GM18511 (cell line): ENCODE measurements at regions not wholly inside any gene's neighbourhood (a gene's known extent, or its start where the extent isn't known, plus 50 kb on each side); places are given as distances from the start of the nearest gene placed in this dataset.

ENCODE experiments used
- ATAC-seq: cut with Tn5 transposase; IDR thresholded peaks from one replicate; pipeline ENCODE4 v1.9.1; 2021; ENCODE audit warnings: mild to moderate bottlenecking, moderate library complexity; ENCODE audit not compliant: unreplicated experiment

DNA sequence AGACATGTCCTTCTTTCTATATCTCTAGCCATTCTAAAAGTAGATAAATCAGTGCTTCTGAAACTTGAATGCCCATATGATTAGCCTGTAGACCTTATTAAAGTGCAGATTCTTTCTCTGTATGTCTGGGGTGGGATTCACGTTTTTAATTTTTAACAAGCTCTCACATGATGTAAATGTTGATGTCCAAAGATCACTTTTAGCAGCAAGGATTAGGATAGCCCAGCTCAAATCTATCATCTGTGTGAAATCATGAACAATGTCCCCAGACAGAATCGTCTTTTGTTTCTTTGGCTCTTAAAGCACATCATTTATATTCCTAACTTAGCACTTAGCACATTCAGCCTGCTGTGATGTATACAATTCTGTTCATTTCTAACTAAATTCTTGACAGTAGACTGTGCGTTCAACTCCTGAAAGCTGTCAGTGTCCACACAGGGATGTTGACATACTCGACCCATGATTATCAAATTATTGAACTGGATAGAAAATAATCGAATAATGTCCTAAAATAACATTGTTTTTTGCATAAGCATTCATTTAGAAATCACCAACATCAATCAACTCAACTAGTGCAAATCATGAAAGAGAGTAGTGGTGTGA, 102.1 kb upstream of the MLIP start:
- ATAC-seq, result no peak

DNA sequence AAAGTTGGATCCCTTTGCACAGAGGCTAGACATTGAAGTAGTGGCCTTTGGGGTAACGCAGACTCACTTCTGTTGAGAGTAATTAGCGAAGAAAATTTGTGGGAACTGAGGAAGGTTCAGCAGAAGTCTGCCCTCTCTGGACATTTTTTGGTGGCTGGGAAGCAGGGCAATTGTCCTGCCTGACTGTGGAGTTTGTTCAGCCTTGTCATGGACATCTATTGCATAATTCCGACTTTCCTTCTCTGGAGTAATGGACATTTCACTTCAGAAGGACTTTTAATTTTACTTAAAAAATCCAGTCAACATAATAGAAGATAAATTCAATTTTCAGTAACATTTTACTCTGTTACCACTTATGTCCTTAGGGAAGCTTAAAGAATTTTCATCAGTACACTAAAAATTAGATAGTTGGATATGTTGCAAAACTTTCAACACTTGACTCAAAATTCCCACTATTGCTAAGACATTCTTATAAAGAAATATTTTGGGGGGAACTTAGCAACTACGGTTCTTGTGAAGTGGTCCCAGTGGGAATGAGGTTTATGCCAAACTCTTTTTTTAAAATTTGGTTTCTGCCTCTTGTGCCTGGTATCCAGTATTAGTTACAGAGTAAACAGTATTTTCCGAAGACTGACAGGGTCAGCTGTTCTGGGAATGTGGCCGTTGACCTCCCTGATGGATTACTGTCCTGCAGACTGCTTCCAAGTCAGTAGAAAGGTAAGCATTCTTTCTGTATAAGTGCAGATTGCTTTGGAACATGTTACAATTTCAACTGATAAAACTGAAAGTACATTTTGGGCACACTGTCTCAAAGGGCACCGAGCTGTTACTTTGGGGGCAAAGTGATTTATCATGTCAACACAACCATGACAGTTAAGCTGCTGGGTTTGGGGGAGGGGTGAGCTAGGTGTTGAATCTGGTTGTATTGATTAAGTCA, 100.6 kb upstream of the MLIP start:
- no peak for ATAC-seq

DNA sequence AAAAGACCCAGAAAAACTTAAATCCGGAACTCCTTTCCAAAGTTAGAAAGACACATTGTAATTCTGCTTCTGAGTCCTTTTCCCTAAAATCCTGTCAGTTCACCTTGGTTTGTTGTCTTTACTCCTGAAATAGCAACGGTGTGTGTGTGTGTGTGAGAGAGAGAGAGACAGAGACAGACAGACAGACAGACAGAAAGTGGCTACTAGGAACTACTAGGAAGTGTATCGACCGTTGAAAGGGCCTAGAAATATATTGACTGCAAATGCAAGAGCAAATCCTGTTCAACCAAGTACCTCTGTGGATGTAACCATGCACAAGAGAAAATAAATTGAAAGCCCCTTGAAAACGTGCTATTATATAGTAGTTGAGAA, 100.0 kb upstream of the MLIP start:
- ATAC-seq, result no peak

DNA sequence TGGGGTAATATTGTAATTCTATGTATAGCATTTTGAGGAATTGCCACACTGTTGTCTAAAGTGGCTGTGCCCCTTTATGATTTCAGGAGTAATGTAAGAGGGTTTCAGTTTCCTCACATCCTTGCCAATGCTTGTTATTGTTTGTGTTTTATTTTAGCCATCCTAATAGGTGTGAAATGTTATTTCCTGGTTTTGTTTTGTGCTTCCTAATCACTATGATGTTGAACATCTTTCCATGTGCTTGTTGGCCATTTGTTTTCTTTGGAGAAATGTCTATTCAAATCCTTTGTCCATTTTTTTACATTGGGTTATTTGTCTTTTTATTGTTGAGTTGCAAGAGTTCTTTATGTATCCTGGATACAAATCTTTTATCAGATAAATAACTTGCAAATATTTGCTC, 97.3 kb upstream of the MLIP start:
- ATAC-seq, result no peak

DNA sequence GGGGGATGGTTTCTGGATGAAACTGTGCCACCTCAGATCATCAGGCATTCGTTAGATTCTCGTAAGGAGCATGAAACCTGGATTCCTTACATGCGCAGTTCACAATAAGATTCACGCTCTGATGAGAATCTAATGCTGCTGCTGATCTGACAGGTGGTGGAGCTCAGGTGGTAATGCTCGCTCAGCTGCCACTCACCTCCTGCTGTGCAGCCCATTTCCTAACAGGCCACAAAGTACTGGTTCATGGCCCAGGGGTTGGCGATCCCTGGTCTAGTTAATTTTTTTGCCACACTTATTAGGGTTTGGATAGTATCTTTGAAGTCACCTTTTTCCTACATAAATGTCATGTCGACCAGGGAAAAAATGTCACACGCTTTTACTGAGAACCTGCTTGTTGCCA, 96.8 kb upstream of the MLIP start:
- ATAC-seq, result no peak

DNA sequence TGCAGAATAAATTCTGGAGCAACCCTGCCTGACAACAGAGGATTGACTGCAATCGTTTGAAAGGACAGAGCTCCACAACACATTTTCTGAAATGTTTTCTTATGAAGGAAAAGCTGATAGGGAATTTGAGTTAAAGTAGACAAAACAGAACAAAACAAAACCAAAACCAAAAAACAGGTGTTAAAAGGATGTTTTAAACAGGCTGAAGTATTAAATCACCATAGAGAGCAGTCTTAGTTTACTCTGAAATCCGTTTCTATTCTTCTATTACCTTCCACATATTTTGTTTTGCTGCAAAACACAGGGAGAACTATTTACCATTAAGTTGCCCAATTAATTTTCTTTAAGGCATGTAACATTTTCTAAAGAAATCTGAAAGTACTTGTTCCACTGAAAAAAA, 93.4 kb upstream of the MLIP start:
- no peak for ATAC-seq

DNA sequence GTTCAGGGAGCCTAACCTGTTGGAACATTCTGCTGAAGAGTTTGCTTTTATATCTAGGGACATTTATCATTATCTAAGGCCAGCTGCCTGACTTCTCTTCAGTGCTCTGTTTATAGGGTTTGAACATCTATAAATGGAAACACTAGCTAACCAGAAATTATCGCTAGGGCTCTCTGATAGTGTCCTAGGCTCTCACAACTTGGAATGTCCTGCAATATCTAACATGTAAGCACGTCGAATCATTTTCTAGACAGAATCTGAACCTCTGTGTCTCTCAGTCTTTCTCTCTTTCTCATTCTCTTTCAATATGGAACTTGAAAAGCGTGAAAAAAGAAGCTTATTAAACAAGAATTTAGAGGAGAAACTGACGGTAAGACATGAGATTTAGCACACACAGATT, 92.5 kb upstream of the MLIP start:
- ATAC-seq, result no peak

DNA sequence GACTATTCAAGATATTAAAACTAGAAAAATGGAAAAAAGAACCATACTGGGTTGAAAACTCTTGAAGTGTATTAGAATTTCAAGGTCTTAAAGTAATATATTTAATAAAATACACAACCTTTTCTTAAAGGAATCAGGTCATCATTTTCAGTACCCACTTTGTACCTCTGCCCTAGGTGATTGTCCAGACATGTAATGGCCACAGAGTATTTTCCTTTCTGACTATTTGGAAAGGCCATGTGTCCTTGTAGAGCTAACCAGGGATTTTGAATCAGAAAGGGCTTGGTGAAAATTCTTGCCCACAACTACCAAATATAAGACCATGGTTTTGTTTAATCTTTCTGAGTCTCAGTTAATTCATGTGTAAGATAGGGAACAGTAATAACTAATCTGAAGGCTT, 91.4 kb upstream of the MLIP start:
- ATAC-seq, result no peak

DNA sequence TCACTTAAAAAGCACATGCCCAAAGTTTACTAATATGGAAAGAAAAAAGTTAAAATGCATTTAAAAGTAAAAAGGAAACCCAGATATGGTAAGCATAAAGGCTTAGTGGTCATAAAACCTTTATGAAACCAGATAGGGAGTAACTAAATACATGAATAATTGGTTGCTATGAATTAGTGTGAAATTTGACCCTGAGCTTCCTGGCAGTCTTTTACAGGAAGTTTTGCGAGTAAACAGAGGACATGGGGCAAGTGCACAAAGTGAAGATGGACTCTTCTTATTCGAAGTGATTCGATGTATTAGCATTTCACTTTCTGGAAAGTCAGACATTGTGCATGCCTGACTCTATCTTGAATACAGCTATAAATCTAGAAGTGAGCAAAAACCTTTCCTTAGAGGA, 90.9 kb upstream of the MLIP start:
- no peak for ATAC-seq

DNA sequence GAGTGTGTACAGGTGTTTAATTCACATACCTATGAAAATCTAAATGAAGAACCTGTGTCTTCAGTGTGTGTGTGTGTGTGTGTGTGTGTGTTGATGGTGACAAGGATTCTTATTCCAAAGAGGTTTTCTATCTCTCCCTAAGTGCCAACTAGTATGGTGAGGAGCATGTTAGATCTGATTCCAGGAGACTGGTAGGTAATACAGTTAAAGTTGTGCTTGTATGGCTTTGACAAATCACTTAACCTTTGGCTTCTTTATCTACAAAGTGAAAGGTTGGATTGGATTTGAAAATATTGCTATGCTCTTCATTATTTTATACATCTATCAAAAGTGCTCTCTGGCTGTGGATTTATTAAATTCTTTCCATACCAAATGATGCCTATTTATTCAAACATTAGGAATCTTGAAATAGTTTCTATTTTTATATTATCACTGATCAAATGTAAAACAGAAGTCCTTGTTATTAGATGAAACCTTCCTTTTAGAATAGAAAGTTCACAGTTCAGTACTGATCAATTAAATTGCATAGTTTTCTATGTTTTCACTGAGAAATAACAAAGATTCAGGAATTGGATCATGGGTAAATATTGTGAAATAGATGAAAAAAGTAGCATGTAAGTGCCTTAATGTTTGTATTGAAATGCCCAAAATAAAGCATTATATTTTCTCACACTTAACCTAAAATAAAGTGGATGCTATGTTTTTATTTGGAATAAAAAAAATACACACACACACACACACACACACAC, 84.4 kb upstream of the MLIP start:
- ATAC-seq, result no peak

DNA sequence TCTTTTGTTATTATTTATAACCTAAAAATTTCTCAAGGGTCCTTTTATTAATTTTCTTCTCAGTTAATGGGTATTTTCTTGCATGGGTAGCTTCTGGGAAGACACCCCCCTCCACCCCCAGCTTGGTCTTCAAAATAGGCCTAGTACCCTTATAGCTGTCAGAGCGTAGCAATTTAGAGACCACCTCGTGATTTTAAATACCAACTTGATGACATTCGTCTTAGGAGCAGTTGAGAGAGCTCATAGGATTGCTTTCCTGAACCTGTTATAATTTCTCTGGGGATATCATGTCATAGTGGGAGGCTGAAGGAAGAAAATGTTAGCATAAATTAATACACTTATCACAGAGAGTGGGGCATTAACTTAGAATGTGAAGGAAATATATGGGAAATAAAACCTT, 83.1 kb upstream of the MLIP start:
- no peak for ATAC-seq

DNA sequence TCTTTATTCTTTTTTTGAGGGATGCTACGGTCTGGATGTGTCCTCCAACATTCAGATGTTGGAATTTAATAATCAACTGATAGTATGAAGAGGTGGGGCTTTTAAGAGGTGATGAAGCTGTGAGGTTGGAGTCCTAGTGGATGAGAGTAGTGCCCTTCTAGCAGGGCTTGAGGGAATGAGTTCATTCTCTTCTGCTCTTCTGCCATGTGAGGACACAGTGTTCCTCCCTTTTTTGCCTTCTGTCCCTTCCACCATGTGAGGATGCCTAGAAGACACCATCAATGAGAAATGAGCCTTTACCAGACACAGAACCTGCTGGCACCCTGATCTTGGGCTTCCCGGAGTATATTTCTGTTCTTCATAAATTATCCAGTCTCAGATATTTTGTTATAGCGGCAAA, 82.1 kb upstream of the MLIP start:
- ATAC-seq, result no peak

DNA sequence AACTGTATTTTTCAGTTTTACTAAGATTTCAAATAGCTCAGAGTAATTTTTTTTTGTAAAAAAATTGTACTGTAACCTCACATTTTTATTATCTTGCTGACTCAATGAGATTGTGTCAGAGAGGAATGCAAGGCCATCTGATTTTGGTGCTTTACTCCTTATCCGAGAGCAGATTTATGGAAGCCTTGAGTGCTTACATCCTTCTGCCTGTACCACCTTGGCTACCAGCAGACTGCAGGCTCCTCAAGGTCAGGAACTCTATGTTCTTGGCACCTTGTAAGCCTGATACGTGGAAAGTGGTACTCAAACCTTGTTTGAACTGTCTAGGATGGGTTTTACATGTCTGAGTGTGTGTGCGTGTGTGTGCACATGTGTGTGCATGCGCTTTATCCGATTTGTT, 80.1 kb upstream of the MLIP start:
- ATAC-seq, result no peak

DNA sequence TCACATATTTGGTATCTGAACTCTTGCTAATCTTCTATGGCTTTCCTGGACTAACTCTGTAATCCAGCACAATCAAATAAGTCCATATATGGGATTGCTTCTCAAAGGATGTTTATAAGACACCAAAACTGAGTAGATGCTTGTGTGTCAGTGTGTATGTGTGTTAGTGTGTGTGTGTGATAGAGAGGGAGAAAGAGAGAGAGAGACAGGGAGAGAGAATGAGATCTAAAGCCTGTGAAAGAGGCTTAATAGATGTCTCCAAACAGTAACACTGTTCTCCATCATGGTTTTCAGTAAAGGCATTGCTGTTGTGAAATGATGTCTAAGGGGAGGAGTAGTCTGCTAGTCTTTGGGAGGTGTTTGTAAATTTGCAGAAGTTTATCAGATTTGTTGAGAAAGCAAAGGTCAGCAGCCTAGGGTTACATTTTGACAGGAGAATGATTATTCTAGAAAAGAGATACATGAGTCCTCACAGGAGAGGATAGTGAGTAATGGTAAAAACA, 73.9 kb upstream of the MLIP start:
- ATAC-seq, result no peak

DNA sequence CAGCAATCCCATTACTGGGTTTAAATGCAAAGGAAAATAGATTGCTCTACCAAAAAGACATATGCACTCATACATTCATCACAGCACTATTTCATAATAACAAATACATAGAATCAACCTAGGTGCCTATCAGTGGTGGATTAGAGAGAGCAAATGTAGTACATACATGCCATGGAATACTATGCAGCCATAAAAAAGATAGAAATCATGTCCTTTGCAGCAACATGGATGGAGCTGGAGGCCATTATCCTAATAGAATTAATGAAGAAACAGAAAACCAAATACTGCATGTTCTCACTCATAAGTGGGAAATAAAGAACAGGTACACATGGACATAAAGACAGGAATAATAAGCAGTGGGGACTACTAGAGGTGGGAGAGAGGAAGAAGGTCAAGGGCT, 70.7 kb upstream of the MLIP start:
- ATAC-seq, result no peak

DNA sequence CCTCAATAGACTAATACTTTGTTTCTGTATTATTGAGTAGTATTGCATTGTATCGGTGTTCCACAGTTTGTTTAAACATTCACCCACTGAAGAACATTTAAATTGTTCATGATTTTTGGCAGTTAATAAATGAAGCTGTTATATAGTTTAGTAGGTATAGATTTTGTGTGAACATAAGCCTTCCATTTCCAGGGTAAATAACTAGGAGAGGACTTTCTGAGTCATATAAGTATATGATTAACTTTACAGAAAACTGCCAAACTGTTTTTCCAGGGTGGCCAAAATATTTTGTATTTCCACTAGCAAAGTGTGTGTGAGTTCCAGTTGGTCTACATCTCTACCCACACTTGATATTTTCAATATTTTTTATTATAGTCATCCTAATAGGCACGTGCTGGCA, 70.0 kb upstream of the MLIP start:
- ATAC-seq, result no peak

DNA sequence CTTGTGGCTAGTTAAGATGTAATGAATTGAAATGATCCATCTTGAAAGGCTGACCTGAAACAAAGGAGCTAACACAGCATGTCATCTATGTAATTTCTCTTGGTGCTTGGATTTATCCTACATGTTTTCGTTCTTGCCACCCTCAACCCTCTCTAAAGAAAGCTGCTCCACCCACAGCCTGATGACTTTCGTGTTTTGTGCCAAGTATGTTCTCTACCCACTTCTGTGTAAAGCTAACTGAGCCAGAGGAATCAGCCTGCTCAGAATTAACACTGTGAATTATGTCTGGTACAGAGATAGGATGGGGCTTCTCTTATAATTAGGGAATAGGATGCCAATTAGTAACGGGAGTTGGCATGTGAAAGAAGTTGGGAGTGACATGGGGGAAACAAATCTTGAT, 67.9 kb upstream of the MLIP start:
- no peak for ATAC-seq

DNA sequence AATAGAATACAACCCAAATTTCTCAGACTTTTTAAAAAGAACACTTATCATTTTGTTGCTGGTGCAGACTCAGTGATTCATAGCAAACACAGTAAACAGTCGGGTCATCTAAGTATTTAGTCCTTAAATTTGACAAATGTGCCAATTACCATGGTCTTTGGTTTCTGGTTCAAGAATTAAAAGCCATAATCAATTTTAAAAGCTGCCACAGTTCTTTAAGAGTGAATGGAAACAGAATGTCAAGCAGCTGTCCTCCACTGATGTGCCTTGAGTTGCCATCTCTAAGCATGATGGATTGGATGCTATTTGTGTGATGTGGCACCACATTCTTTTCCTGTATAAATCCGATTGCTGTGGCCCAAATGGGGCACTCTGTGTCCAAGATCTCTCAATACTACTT, 67.2 kb upstream of the MLIP start:
- no peak for ATAC-seq

DNA sequence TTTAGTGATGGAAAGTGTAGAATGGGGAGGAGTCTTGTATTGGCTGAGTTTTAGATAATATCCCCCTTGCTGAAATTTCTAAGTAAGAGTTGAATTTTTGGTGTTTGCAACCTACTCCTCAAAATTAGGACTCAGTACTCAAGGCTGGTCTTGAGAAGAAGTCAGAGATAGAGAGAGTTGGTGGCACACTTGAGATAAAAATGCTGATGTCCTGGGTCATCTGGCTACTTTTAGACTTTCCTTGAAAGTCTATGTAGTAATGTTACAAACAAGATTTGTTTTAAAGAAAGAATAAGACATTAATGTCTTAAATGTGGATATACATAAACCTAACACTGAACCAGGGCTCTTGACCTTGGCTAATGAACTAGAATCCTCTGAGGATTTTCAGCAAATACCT, 62.5 kb upstream of the MLIP start:
- ATAC-seq, result no peak

DNA sequence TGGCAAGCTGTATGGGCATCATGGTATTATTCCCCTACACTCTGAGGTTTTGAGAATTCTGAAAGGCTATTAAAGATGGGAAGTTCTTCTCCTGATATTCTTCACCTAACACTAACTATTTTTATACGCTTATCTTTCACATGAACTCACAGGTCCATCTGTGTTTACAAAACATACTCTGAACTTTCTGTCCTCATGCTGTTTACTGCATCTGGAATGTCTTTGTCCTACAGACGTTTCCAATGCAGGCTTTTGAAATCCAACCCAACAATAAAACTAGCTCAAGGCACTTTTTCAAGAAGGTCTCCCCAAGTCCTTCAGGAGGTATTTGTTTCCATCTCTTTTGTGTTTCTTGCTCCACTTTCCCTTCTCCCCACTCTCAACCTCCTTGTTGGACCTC, 60.5 kb upstream of the MLIP start:
- no peak for ATAC-seq

DNA sequence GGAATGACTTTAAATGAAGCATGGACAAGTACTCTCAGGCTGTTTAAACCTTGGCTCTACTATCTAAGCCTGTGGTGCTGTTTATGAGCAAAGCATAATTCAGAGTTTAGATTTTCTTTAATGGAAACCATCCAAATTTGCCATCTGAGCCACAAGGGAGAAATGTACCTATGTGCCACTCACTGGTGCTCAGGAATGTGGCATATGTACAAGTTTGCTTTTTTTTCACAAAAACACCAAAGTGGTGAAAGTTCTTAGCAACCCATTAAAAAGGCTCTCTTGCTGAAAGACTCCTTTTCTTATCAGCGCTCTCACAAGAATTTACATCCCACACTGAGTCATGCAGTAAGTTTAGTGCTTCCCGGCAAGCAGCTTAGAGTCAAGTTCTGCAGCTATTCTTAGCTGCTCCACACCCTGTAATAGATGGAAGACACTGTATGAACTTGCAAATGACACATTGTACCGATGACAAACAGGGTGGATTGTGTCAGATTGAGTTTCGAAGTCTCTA, 57.3 kb upstream of the MLIP start:
- no peak for ATAC-seq

DNA sequence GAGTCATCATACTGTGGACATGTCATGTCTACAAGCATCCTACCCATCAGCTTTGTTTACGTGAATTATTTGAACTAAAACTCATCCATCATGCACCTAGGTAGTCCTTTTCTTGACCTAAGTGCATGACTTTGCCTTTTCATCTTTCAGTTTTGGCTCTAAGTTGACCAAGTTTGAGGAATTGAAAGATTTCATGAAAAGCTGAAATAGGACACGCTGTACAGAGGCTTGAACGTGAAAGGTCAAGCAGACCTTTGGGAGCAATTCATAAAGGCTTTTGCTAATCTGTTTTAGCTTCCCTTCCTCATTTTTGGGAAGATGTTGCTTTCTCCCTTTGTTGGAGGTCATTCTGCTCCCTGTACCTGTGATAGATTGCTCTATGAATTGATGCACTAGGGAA, 55.1 kb upstream of the MLIP start:
- ATAC-seq, result no peak
